Sigmoid colon (tissue), 6 donors: ENCODE measurements at regions not wholly inside any gene's neighbourhood (a gene's known extent, or its start where the extent isn't known, plus 50 kb on each side); places are given as distances from the start of the nearest gene placed in this dataset.

ENCODE experiments used
- DNase-seq: peaks from one replicate; pipeline ENCODE4 v3.0.0-alpha.2; 2019
- H3K27ac ChIP-seq, 4 donors: fragments of 200-600 bp; sonication (generic); one replicate each; pipeline ENCODE4 v1.5.1; 2016 to 2019; ENCODE audit warnings: mild to moderate bottlenecking in 1 of 4
- H3K27me3 ChIP-seq, 3 donors: fragments of 200-600 bp; sonication (generic); one replicate each; pipeline ENCODE4 v1.5.1; 2019; ENCODE audit warnings: mild to moderate bottlenecking in 1 of 3
- H3K36me3 ChIP-seq, 4 donors: fragments of 200-600 bp; sonication (generic); one replicate each; pipeline ENCODE4 v1.5.1; 2016 to 2019
- H3K4me1 ChIP-seq, 4 donors: fragments of 200-600 bp; sonication (generic); one replicate each; pipeline ENCODE4 v1.5.1; 2017 to 2019
- H3K4me3 ChIP-seq, 4 donors: fragments of 200-600 bp; sonication (generic); one replicate each; pipeline ENCODE4 v1.5.1; 2017 to 2019; ENCODE audit warnings: mild to moderate bottlenecking in 2 of 4, moderate library complexity in 1 of 4
- H3K9me3 ChIP-seq, 4 donors: fragments of 200-600 bp in 3 of 4; sonication (generic) in 3 of 4; one replicate each; pipeline versions ENCODE4 v1.5.1 to v1.6.1; 2013 to 2019
- EP300 ChIP-seq, 4 donors: sonication (generic); formaldehyde crosslinking; IDR thresholded peaks; one replicate each; pipeline ENCODE4 v1.6.1; 2017; ENCODE audit warnings: antibody characterized with exemption in 4 of 4
- POLR2A ChIP-seq, 2 donors: fragments of 450-650 bp; IDR thresholded peaks; one replicate each; pipeline ENCODE4 v1.6.1; 2016; ENCODE audit warnings: antibody characterized with exemption in 2 of 2, mild to moderate bottlenecking in 2 of 2, moderate library complexity in 2 of 2
- POLR2AphosphoS5 ChIP-seq, 4 donors: sonication (generic); formaldehyde crosslinking; IDR thresholded peaks; one replicate each; pipeline ENCODE4 v1.6.1; 2017; ENCODE audit warnings: antibody characterized with exemption in 4 of 4
- WGBS, 2 donors: extraction: QIAGEN DNeasy Blood & Tissue Kit; methylation state at CpG; one replicate each; pipeline ENCODE4 v1.1.7; 2013; 5-methylcytosine and 5-hydroxymethylcytosine counted together
- intact Hi-C: fragments of 100-400 bp; cut with DNase I; formaldehyde crosslinking; loops from one replicate; pipeline ENCODE4 v1.15.1; 2023
- TF ChIP-seq, protein P1 (sequence below), 4 experiments: fragments of 450-650 bp in 3 of 4; fragments of 200-600 bp in 1 of 4; IDR thresholded peaks; one replicate each; pipeline ENCODE4 v1.5.1; 2016 to 2019; ENCODE audit warnings: antibody characterized with exemption in 4 of 4, mild to moderate bottlenecking in 3 of 4, moderate library complexity in 2 of 4
- donor health status: healthy with polysubstance abuse.
- donor health status: healthy.

DNA sequence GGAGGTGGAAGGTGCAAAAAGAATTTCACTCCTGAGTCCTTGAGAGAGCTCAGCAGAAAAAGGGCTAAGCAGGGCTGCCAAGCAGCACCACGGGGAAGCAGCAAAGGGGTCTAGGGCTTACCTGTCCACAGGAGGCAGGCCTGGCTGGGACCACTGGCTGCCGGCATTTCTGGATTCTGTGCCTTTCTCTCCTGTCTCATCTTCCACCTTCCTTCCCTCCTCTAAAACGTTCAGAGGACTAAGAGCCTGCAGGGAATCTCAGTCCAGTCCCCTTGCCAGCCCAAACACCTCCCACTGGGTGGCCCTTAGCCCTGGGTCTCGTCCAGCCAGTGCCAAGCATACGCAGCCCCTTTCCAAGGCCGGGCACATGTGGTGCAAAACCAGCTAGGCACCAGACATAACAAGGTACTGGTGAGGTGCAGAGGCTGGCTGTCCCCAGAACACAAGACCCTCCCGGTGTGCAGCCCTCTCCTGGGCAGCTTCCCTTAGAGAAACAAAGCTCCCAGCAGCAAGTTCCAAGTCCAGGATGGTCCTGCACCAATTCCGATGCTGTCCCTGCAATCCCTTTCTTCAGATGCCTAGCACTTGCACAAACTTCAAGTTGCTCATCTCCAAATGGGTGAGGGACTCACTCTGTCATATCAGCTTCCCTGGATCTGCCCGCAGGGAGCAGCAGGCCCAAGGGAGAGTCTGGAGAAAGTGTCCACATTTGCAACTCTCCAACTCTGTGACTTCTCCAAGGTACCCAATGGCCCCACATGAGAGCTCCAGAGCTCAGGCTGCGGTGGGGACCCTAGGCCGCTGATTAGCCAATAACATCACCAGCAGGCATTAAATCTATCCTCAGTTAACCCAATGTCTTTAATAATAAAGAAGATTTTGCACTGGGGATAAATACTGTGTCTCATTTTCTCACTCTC is 126.3 kb downstream of the C5orf15 start:
- Histone ChIP-seq H3K36me3 (no peaks in the 10 kb centered on the region), H3K9me3 (no peaks in the 10 kb centered on the region), H3K4me1 (no peaks in the 10 kb centered on the region), H3K4me3 (no peak overlapping the region), H3K27ac (no peak overlapping the region), H3K27me3 (no peaks in the 10 kb centered on the region)
- TF ChIP-seq EP300 (IDR thresholded peaks at IDR 0.05) (no peak), POLR2A (IDR thresholded peaks at IDR 0.05) (no peak), POLR2AphosphoS5 (IDR thresholded peaks at IDR 0.05) (no peak)
- TF ChIP-seq, protein P1, sequence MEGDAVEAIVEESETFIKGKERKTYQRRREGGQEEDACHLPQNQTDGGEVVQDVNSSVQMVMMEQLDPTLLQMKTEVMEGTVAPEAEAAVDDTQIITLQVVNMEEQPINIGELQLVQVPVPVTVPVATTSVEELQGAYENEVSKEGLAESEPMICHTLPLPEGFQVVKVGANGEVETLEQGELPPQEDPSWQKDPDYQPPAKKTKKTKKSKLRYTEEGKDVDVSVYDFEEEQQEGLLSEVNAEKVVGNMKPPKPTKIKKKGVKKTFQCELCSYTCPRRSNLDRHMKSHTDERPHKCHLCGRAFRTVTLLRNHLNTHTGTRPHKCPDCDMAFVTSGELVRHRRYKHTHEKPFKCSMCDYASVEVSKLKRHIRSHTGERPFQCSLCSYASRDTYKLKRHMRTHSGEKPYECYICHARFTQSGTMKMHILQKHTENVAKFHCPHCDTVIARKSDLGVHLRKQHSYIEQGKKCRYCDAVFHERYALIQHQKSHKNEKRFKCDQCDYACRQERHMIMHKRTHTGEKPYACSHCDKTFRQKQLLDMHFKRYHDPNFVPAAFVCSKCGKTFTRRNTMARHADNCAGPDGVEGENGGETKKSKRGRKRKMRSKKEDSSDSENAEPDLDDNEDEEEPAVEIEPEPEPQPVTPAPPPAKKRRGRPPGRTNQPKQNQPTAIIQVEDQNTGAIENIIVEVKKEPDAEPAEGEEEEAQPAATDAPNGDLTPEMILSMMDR (IDR thresholded peaks at IDR 0.05): no peak
- DNase-seq: peak; percentile 53
- intact Hi-C loops: no loop called here
- 83% methylated on average over 11 of the region's 11 CpGs for WGBS, 2 donors

DNA sequence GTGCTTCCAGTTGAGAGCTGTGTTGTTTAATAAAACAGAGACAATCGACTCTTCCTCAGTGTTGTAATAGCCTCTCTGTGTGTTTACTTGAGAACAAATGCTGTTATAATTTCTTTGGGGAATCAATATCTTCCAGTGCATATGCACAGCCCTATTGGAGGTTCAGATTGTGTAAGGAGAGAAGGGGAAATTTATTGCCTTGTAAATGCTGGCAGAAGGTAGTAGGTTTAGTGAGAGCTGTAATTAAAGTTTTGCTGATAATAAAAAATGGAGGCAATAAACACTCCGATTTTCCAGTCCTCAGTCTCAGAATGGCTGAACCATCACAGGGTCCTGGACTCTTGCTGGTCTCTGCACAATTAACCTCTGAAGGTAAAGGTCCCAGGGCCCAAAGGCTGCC is 128.3 kb downstream of the C5orf15 start:
- intact Hi-C loops: no loop called here
- DNase-seq: no peak
- H3K36me3 ChIP-seq: no peaks in the 10 kb centered on the region
- H3K4me1 ChIP-seq: no peaks in the 10 kb centered on the region
- H3K9me3 ChIP-seq: no peaks in the 10 kb centered on the region
- WGBS, 2 donors: 9 to 57% methylated on average over 2 of the region's 2 CpGs
- TF ChIP-seq POLR2A (IDR thresholded peaks at IDR 0.05): no peak
- no peak for TF ChIP-seq POLR2AphosphoS5 (IDR thresholded peaks at IDR 0.05)
- no peak for TF ChIP-seq EP300 (IDR thresholded peaks at IDR 0.05)
- TF ChIP-seq, protein P1 (IDR thresholded peaks at IDR 0.05): no peak
- no peak overlapping the region for H3K4me3 ChIP-seq
- H3K27ac ChIP-seq: no peak overlapping the region
- H3K27me3 ChIP-seq: no peaks in the 10 kb centered on the region

DNA sequence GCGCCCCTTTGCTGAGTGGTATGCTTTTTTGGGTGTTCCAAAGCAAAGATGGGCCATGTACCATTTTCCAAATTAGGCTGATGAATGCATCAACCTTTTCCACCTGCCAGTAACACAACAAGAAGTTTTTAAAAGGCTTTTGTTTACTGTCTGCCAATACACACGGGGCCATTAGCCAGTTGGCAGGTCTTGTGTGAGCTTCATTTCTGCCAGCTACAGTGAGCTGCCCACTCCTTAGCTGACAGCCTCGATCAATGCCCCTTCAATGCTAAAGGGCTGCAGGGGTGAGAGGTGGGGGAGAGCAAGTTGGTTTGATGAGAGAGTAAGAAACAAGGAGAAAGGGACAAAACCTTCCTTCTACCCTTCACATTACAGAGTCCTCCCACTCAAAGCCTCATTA is 128.7 kb downstream of the C5orf15 start:
- 26 to 66% methylated on average over 3 of the region's 3 CpGs for WGBS, 2 donors
- Histone ChIP-seq H3K27me3 (no peaks in the 10 kb centered on the region), H3K4me3 (no peak overlapping the region), H3K4me1 (no peaks in the 10 kb centered on the region), H3K27ac (no peak overlapping the region), H3K9me3 (no peaks in the 10 kb centered on the region), H3K36me3 (no peaks in the 10 kb centered on the region)
- TF ChIP-seq EP300 (IDR thresholded peaks at IDR 0.05) (no peak), POLR2AphosphoS5 (IDR thresholded peaks at IDR 0.05) (no peak), POLR2A (IDR thresholded peaks at IDR 0.05) (no peak)
- TF ChIP-seq, protein P1 (IDR thresholded peaks at IDR 0.05): no peak
- intact Hi-C loops: no loop called here
- DNase-seq: no peak

DNA sequence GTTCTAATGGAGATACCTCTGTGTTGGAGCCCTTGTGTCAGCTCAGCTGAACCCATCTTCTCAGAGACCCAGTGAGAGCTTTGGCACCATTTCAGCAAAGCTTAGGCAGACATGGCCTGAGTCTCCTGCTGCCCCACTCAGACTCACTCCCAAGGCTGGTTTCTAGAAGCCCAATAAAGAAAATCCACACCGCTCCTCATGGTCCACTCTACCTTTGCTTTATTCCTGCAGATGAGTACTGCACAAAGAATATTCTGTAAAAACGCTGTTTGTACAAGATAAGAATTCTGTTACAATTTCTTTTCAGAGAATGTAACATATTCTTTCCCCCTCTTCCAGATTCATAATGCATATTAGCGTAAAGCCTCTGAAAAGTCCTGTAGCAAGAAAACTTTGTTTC is 129.3 kb downstream of the C5orf15 start:
- whole genome bisulfite sequencing, 2 donors: 84 to 89% methylated on average over 3 of the region's 3 CpGs
- intact Hi-C loops: no loop called here
- DNase-seq: no peak
- H3K27ac ChIP-seq: no peak overlapping the region
- H3K36me3 ChIP-seq: no peaks in the 10 kb centered on the region
- H3K4me1 ChIP-seq: no peaks in the 10 kb centered on the region
- no peak overlapping the region for H3K4me3 ChIP-seq
- TF ChIP-seq POLR2AphosphoS5 (IDR thresholded peaks at IDR 0.05): no peak
- TF ChIP-seq, protein P1 (IDR thresholded peaks at IDR 0.05): no peak
- no peak for TF ChIP-seq POLR2A (IDR thresholded peaks at IDR 0.05)
- TF ChIP-seq EP300 (IDR thresholded peaks at IDR 0.05): no peak
- no peaks in the 10 kb centered on the region for H3K9me3 ChIP-seq
- H3K27me3 ChIP-seq: no peaks in the 10 kb centered on the region
